GM12878 (cell line): ENCODE measurements at regions not wholly inside any gene's neighbourhood (a gene's known extent, or its start where the extent isn't known, plus 50 kb on each side); places are given as distances from the start of the nearest gene placed in this dataset.

ENCODE experiments used
- ATAC-seq: fragments of 200-7000 bp; cut with Tn5 transposase; 3 replicates; pipeline ENCODE4 v1.9.1; 2020; ENCODE audit warnings: mild to moderate bottlenecking, moderate library complexity
- BruUV-seq: library from RNA; stranded (reverse); fragments of 400-500 nt; replicated peaks from 2 replicates; lab custom pipeline; 2021; lab: Mats Ljungman, UMichigan
- CTCF ChIA-PET: fragments of 300-600 bp; sonication (Branson Sonifier 250); formaldehyde crosslinking; extraction: SDS; loops from one replicate; lab custom pipeline; 2021; ENCODE audit warnings: inconsistent platforms; lab: Yijun Ruan, JAX
- POLR2A ChIA-PET: fragments of 350-600 bp; formaldehyde crosslinking; extraction: SDS; loops from one replicate; lab custom pipeline; 2021; ENCODE audit warnings: inconsistent platforms; lab: Charles Lee
- RAD21 ChIA-PET: fragments of 300-600 bp; sonication (Branson Sonifier 250); formaldehyde crosslinking; loops from one replicate; lab custom pipeline; 2023; ENCODE audit warnings: antibody characterized with exemption; ENCODE audit not compliant: unreplicated experiment; lab: Charles Lee
- SMC1A ChIA-PET: fragments of 300-600 bp; sonication (Branson Sonifier 250); formaldehyde crosslinking; loops from one replicate; lab custom pipeline; 2023; ENCODE audit not compliant: unreplicated experiment, uncharacterized antibody; lab: Charles Lee
- DNase-seq: peaks from one replicate; pipeline ENCODE4 v3.0.0-alpha.2; 2011; ENCODE audit warnings: low read depth, low spot score
- FAIRE-seq: peaks from 3 replicates; lab custom pipeline; 2011; peaks lifted over from hg19 to GRCh38; lab: Jason Lieb, UNC
- H2AFZ ChIP-seq: 2 replicates; pipeline ENCODE4 v1.6.0; 2011; ENCODE audit warnings: low read depth, low read length, control low read depth; ENCODE audit not compliant: control insufficient read depth
- H3K27ac ChIP-seq: 2 replicates; pipeline ENCODE4 v1.5.1; 2011; ENCODE audit warnings: control low read depth; ENCODE audit not compliant: control insufficient read depth, insufficient read depth
- H3K27me3 ChIP-seq, 2 experiments: replicated peaks in 1 of 2; 2 replicates each; pipeline versions ENCODE4 v1.6.0 to v1.6.1; 2011; ENCODE audit warnings: low read length in 1 of 2; ENCODE audit not compliant: control insufficient read depth in 2 of 2, insufficient read depth in 2 of 2
- H3K36me3 ChIP-seq, 2 experiments: 2 replicates each; pipeline ENCODE4 v1.5.1; 2011; ENCODE audit warnings: low read length in 1 of 2; ENCODE audit not compliant: control insufficient read depth in 2 of 2, insufficient read depth in 2 of 2
- H3K4me1 ChIP-seq: 2 replicates; pipeline ENCODE4 v1.6.1; 2011; ENCODE audit warnings: mild to moderate bottlenecking, low read length, moderate library complexity, mixed read lengths; ENCODE audit not compliant: control insufficient read depth, insufficient read depth
- H3K4me2 ChIP-seq: 2 replicates; pipeline ENCODE4 v1.6.0; 2011; ENCODE audit warnings: control low read depth; ENCODE audit not compliant: control insufficient read depth, insufficient read depth
- H3K4me3 ChIP-seq: fragments of 200-600 bp; sonication (generic); 2 replicates; pipeline ENCODE4 v1.5.1; 2016
- H3K79me2 ChIP-seq: 2 replicates; pipeline ENCODE4 v1.6.0; 2011; ENCODE audit warnings: low read length; ENCODE audit not compliant: control insufficient read depth, insufficient read depth
- H3K9ac ChIP-seq: 2 replicates; pipeline ENCODE4 v1.8.0; 2011; ENCODE audit warnings: low read length, control low read depth, mixed read lengths; ENCODE audit not compliant: control insufficient read depth, insufficient read depth
- H3K9me3 ChIP-seq: replicated peaks from 3 replicates; pipeline ENCODE4 v1.5.1; 2011; ENCODE audit warnings: mild to moderate bottlenecking, low read length; ENCODE audit not compliant: control insufficient read depth, insufficient read depth
- H4K20me1 ChIP-seq: 2 replicates; pipeline ENCODE4 v1.6.0; 2011; ENCODE audit not compliant: control insufficient read depth, insufficient read depth
- CTCF ChIP-seq, 3 experiments: IDR thresholded peaks in 2 of 3; conservative IDR thresholded peaks in 1 of 3; 2 replicates each; pipeline ENCODE4 v1.5.1; 2011; ENCODE audit warnings: low read depth in 3 of 3, low read length in 3 of 3, mild to moderate bottlenecking in 3 of 3, control low read depth in 2 of 3, moderate library complexity in 2 of 3, inconsistent platforms in 1 of 3, mixed read lengths in 1 of 3; ENCODE audit not compliant: control insufficient read depth in 2 of 3, insufficient read depth in 1 of 3; ENCODE audit errors: extremely low read depth in 1 of 3
- DPF2 ChIP-seq: fragments of 450-650 bp; IDR thresholded peaks from 2 replicates; pipeline ENCODE4 v1.6.1; 2017; ENCODE audit warnings: mild to moderate bottlenecking
- GATAD2B ChIP-seq: fragments of 450-650 bp; conservative IDR thresholded peaks from 2 replicates; pipeline ENCODE4 v1.6.1; 2017; ENCODE audit warnings: low read depth, mild to moderate bottlenecking, moderate library complexity
- HCFC1 ChIP-seq: fragments of 150-350 bp; IDR thresholded peaks from 2 replicates; pipeline ENCODE4 v1.6.1; 2014; ENCODE audit warnings: low read length
- KAT2A ChIP-seq: conservative IDR thresholded peaks from 2 replicates; pipeline ENCODE4 v1.6.1; 2011; ENCODE audit warnings: low read depth, low read length; ENCODE audit not compliant: control insufficient read depth
- MTA3 ChIP-seq: IDR thresholded peaks from 2 replicates; pipeline ENCODE4 v1.6.1; 2012; ENCODE audit warnings: low read length, inconsistent platforms, borderline replicate concordance
- MYC ChIP-seq: IDR thresholded peaks from 2 replicates; pipeline ENCODE4 v1.6.1; 2011; ENCODE audit warnings: mild to moderate bottlenecking, low read length, moderate library complexity, inconsistent platforms; ENCODE audit not compliant: insufficient read depth, insufficient replicate concordance, insufficient read length, severe bottlenecking
- POLR2AphosphoS2 ChIP-seq: IDR thresholded peaks from 2 replicates; pipeline ENCODE4 v1.6.1; 2011; ENCODE audit warnings: low read depth, mild to moderate bottlenecking, low read length, improper control_type of control experiment, moderate library complexity
- RELB ChIP-seq: fragments of 450-650 bp; IDR thresholded peaks from 2 replicates; pipeline ENCODE4 v1.6.1; 2017; ENCODE audit warnings: low read depth, mild to moderate bottlenecking, moderate library complexity
- SMAD5 ChIP-seq: IDR thresholded peaks from 2 replicates; pipeline ENCODE4 v1.6.1; 2016; ENCODE audit warnings: antibody characterized with exemption, low read depth
- TCF7 ChIP-seq: IDR thresholded peaks from 2 replicates; pipeline ENCODE4 v1.6.1; 2014; ENCODE audit warnings: antibody characterized with exemption, borderline replicate concordance
- WGBS: methylation state at CpG from one replicate; pipeline ENCODE4 v1.1.6; 2016; ENCODE audit warnings: low lambda C conversion rate; ENCODE audit not compliant: insufficient replicate concordance, insufficient coverage; ENCODE audit errors: missing lambda C conversion rate; 5-methylcytosine and 5-hydroxymethylcytosine counted together
- in situ Hi-C: fragments of 300-500 bp; cut with MboI; formaldehyde crosslinking; loops from 9 replicates; pipeline ENCODE4 v1.14.3; 2018; ENCODE audit warnings: mixed read lengths
- intact Hi-C: fragments of 100-400 bp; cut with micrococcal nuclease; formaldehyde crosslinking; loops from one replicate; pipeline ENCODE4 v1.14.2; 2022; ENCODE audit not compliant: unreplicated experiment

DNA sequence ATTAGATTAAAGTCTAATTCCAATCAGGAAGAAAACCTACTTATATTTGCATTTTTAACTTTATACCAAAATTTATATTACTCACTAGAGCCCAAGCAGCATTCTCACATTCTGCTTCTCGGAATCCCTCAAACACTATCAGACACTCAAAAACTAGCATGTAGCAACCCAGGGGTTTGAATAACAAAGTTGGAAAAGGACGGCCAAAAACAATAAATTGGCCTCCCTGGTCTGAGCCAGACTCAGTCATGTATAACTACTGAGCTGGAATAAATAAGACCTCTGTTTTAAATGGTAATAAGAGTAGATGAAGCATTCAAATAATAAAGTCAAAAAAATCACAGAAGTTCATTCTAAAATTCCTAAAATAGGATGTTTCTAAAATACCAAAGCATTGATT is 290.9 kb downstream of the IRS1 start:
- SMC1A ChIA-PET: no interaction called here
- Histone ChIP-seq H2AFZ (no peak overlapping the region), H3K4me1 (no peaks in the 10 kb centered on the region), H3K9ac (no peak overlapping the region), H3K36me3 (no peaks in the 10 kb centered on the region), H3K79me2 (no peaks in the 10 kb centered on the region), H3K9me3 (no peaks in the 10 kb centered on the region), H3K27me3 (no peaks in the 10 kb centered on the region), H3K27ac (no peak overlapping the region), H3K4me3 (no peak overlapping the region), H4K20me1 (no peaks in the 10 kb centered on the region), H3K4me2 (no peak overlapping the region)
- POLR2A ChIA-PET: no interaction called here
- RAD21 ChIA-PET: no interaction called here
- WGBS: 0% methylated on average over 2 of the region's 2 CpGs
- no peak for FAIRE-seq
- intact Hi-C loops (loop anchor here (10.0 kb wide), 1 partner anchor 296 kb away; no protein-coding TSS in a partner anchor), in situ Hi-C loops (no loop called here)
- DNase-seq: no peak
- CTCF ChIA-PET: interaction anchor here (1.3 kb wide), 1 partner anchor 293 kb away, joined by 3 read pairs; no protein-coding TSS in a partner anchor
- ATAC-seq: no peak
- no peak for TF ChIP-seq HCFC1
- TF ChIP-seq, all 136 proteins: peak for 0
- no TSS peak for BruUV-seq

DNA sequence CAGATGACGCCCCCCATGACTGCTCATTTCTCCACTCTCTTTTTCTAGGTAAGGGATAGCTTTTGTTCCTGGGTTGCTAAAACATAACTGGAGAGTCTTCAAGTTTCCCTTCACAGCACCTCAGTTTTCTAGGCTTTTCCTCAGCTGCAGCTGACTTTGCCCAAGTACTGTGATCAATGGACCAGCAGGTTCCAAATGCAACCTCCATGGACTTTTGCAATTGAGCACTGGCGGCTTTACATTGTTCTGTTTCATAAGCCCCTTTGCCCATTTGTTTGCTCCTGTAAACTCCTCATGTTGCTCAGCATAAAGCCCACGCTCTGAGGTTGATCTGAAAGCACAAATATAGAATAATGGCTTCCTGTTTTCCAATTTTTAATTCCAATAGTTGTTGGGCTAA is 291.6 kb downstream of the IRS1 start:
- ChIA-PET RAD21 (no interaction called here), CTCF (interaction anchor here (1.3 kb wide), 1 partner anchor 292 kb away, joined by 3 read pairs; no protein-coding TSS in a partner anchor), POLR2A (interaction anchor here (0.6 kb wide), 1 partner anchor 8 kb away, joined by 6 read pairs; no protein-coding TSS in a partner anchor), SMC1A (no interaction called here)
- no peaks in the 10 kb centered on the region for H4K20me1 ChIP-seq
- H3K4me2 ChIP-seq: no peak overlapping the region
- no peaks in the 10 kb centered on the region for H3K27me3 ChIP-seq
- no peaks in the 10 kb centered on the region for H3K79me2 ChIP-seq
- in situ Hi-C loops (no loop called here), intact Hi-C loops (loop anchor here (10.0 kb wide), 1 partner anchor 297 kb away; no protein-coding TSS in a partner anchor)
- DNase-seq (no peak), FAIRE-seq (no peak), ATAC-seq (no peak)
- no TSS peak for BruUV-seq
- H3K4me3 ChIP-seq: no peak overlapping the region
- no peak overlapping the region for H3K27ac ChIP-seq
- H2AFZ ChIP-seq: no peak overlapping the region
- no peaks in the 10 kb centered on the region for H3K36me3 ChIP-seq
- 50% methylated on average over 3 of the region's 3 CpGs for WGBS
- no peaks in the 10 kb centered on the region for H3K4me1 ChIP-seq
- H3K9ac ChIP-seq: no peak overlapping the region
- no peaks in the 10 kb centered on the region for H3K9me3 ChIP-seq
- TF ChIP-seq CTCF (IDR thresholded peaks at IDR 0.05 in 2 of 3, conservative IDR thresholded peaks at IDR 0.05 in 1 of 3; ENCODE audit: control insufficient read depth in 2 of 3, extremely low read depth in 1 of 3, insufficient read depth in 1 of 3, low read depth in 3 of 3, low read length in 3 of 3) (no peak), DPF2 (no peak), MYC (no peak), RELB (no peak), MTA3 (no peak), POLR2AphosphoS2 (no peak), TCF7 (no peak), GATAD2B (no peak), KAT2A (no peak), SMAD5 (no peak)
